ENCODE measurements at regions not wholly inside any gene's neighbourhood (a gene's known extent, or its start where the extent isn't known, plus 50 kb on each side); places are given as distances from the start of the nearest gene placed in this dataset.

- H3K79me2 ChIP-seq (ENCODE audit: control insufficient read depth in 1 of 2, insufficient read depth in 2 of 2, low read length in 2 of 2): no peaks in the 10 kb centered on the region
- H3K9ac ChIP-seq (replicated peaks in 1 of 4; ENCODE audit: extremely low read depth in 1 of 4, low read depth in 3 of 4, low read length in 3 of 4): no peak overlapping the region
- FAIRE-seq: no peak
- peaks cover 0 to 3% (median 1%) of the 10 kb centered on the region in 4 experiments; a peak in 2 of 7 replicates for H3K4me1 ChIP-seq (replicated peaks in 1 of 4; ENCODE audit: control insufficient read depth in 3 of 4, insufficient read depth in 4 of 4, low read length in 3 of 4)
- ChIA-PET CTCF (ENCODE audit: partially characterized antibody) (interaction anchor here (0.7 to 0.8 kb wide), 2 partner anchors 10 to 141 kb away, joined by 3 read pairs; no protein-coding TSS in a partner anchor), POLR2A (ENCODE audit: partially characterized antibody) (no interaction called here)
- H3K56ac ChIP-seq (replicated peaks; ENCODE audit: insufficient read length, low read depth, low read length): no peak overlapping the region
- H3K9me3 ChIP-seq (ENCODE audit: insufficient read depth in 2 of 2, low read depth in 1 of 2, low read length in 1 of 2): no peaks in the 10 kb centered on the region
- no peak overlapping the region for H3K27ac ChIP-seq (ENCODE audit: low read depth, low read length)
- H2BK12ac ChIP-seq (ENCODE audit: low read depth, low read length): no peak overlapping the region
- H2BK20ac ChIP-seq (ENCODE audit: low read length): no peak overlapping the region
- H3K14ac ChIP-seq (ENCODE audit: insufficient read length): no peak overlapping the region
- H3K23ac ChIP-seq (ENCODE audit: insufficient read length): no peak overlapping the region
- TF ChIP-seq TCF12 (IDR thresholded peaks at IDR 0.05; ENCODE audit: low read depth, low read length) (no peak), HDAC2 (IDR thresholded peaks at IDR 0.05; ENCODE audit: borderline replicate concordance in 1 of 2, low read depth in 2 of 2, low read length in 2 of 2) (no peak), SUZ12 (IDR thresholded peaks at IDR 0.05; ENCODE audit: low read length) (no peak), ASH2L (IDR thresholded peaks at IDR 0.05; ENCODE audit: low read length) (no peak), GTF2F1 (IDR thresholded peaks at IDR 0.05; ENCODE audit: borderline replicate concordance, low read depth, low read length) (no peak), EZH2 (IDR thresholded peaks at IDR 0.05; ENCODE audit: low read depth, low read length, severe bottlenecking) (no peak), POU5F1 (IDR thresholded peaks at IDR 0.05; ENCODE audit: low read depth, low read length) (no peak), FOSL1 (IDR thresholded peaks at IDR 0.05; ENCODE audit: insufficient read depth, low read depth, low read length) (no peak), NRF1 (IDR thresholded peaks at IDR 0.05; ENCODE audit: low read depth, low read length) (no peak), RNF2 (IDR thresholded peaks at IDR 0.05; ENCODE audit: borderline replicate concordance, low read depth, low read length, missing control alignments, poor library complexity, severe bottlenecking) (no peak), TAF1 (IDR thresholded peaks at IDR 0.05; ENCODE audit: low read depth, low read length) (no peak)
- no peaks in the 10 kb centered on the region for H3K27me3 ChIP-seq (replicated peaks in 1 of 4; ENCODE audit: control insufficient read depth in 3 of 4, extremely low read depth in 1 of 4, insufficient read depth in 3 of 4, low read length in 3 of 4)
- no peaks in the 10 kb centered on the region for H4K20me1 ChIP-seq (replicated peaks in 1 of 2; ENCODE audit: control insufficient read depth in 1 of 2, insufficient read depth in 2 of 2, low read length in 2 of 2)
- no peaks in the 10 kb centered on the region for H3K36me3 ChIP-seq (ENCODE audit: control insufficient read depth in 2 of 4, insufficient read depth in 4 of 4, low read length in 3 of 4)
- no peaks in the 10 kb centered on the region for H3K79me1 ChIP-seq (ENCODE audit: low read depth, low read length)
- no peak overlapping the region for H2BK120ac ChIP-seq (replicated peaks; ENCODE audit: low read depth, low read length)
- H4K8ac ChIP-seq (ENCODE audit: extremely low read depth, insufficient read depth, low read length): no peak overlapping the region
- H3K4me2 ChIP-seq (ENCODE audit: insufficient read depth in 1 of 2, low read depth in 2 of 2, low read length in 2 of 2): no peak overlapping the region
- H4K91ac ChIP-seq (replicated peaks; ENCODE audit: insufficient read length, low read length): no peak overlapping the region
- no peak overlapping the region for H2AK5ac ChIP-seq (ENCODE audit: low read depth, low read length)
- no peak overlapping the region; the same call in 1 of the 2 replicates for H2BK15ac ChIP-seq (ENCODE audit: low read length)
- 78% methylated on average over 2 of the region's 2 CpGs; no CpG with 5 or more reads in 1 of the 2 experiments for WGBS, 2 experiments (ENCODE audit: extremely low coverage in 1 of 2, insufficient coverage in 1 of 2, insufficient read length in 1 of 2, insufficient replicate concordance in 2 of 2, low coverage in 1 of 2, low lambda C conversion rate in 2 of 2, missing lambda C conversion rate in 1 of 2)
- DNase-seq (ENCODE audit: low read depth in 1 of 2, low spot score in 2 of 2): no peak
- H2BK5ac ChIP-seq (ENCODE audit: low read depth, low read length): no peak overlapping the region
- no peak overlapping the region for H3K18ac ChIP-seq (ENCODE audit: extremely low read depth, low read length)
- H3K23me2 ChIP-seq (ENCODE audit: low read depth, low read length): no peaks in the 10 kb centered on the region
- H3K4me3 ChIP-seq (ENCODE audit: extremely low read depth in 1 of 4, insufficient read depth in 2 of 4, low read depth in 3 of 4, low read length in 4 of 4): no peak overlapping the region
- H2AFZ ChIP-seq (ENCODE audit: low read length): no peak overlapping the region
- H3K4ac ChIP-seq (replicated peaks; ENCODE audit: insufficient read length, low read depth, low read length): no peak overlapping the region
- H4K5ac ChIP-seq (ENCODE audit: insufficient read length, low read depth, low read length): no peak overlapping the region
These were observed 154.1 kb upstream of the CRBN start for GRCh38 chr3:3333571-3333970.

All from H1 (cell line).